KMS-11 (cell line): ENCODE measurements at regions not wholly inside any gene's neighbourhood (a gene's known extent, or its start where the extent isn't known, plus 50 kb on each side); places are given as distances from the start of the nearest gene placed in this dataset.

Experiments
- H2AFZ ChIP-seq: fragments of 200-600 bp; sonication (generic); 2 replicates; pipeline ENCODE4 v1.6.1; 2016; ENCODE audit warnings: antibody characterized with exemption, mixed run types, low read depth
- H3K27ac ChIP-seq: fragments of 200-600 bp; sonication (generic); 2 replicates; pipeline ENCODE4 v1.6.1; 2016; ENCODE audit warnings: mild to moderate bottlenecking, mixed run types
- H3K27me3 ChIP-seq: fragments of 200-600 bp; sonication (generic); 2 replicates; pipeline ENCODE4 v1.6.1; 2017; ENCODE audit warnings: mild to moderate bottlenecking, low read depth, mixed run types, moderate library complexity; ENCODE audit not compliant: insufficient read depth
- H3K36me3 ChIP-seq: fragments of 200-600 bp; sonication (generic); 2 replicates; pipeline ENCODE4 v1.6.1; 2017; ENCODE audit warnings: mild to moderate bottlenecking, mixed run types; ENCODE audit not compliant: insufficient read depth
- H3K4me1 ChIP-seq: fragments of 200-600 bp; sonication (generic); 2 replicates; pipeline ENCODE4 v1.6.1; 2016; ENCODE audit warnings: mild to moderate bottlenecking, low read depth, mixed run types; ENCODE audit not compliant: poor library complexity, severe bottlenecking
- H3K4me2 ChIP-seq: fragments of 200-600 bp; sonication (generic); 2 replicates; pipeline ENCODE4 v1.7.0; 2016; ENCODE audit warnings: mild to moderate bottlenecking, mixed run types
- H3K4me3 ChIP-seq: fragments of 200-600 bp; sonication (generic); IDR thresholded peaks from 2 replicates; pipeline ENCODE4 v1.6.1; 2017; ENCODE audit warnings: low read depth, low read length, mixed read lengths; ENCODE audit not compliant: insufficient read depth
- H3K79me2 ChIP-seq: fragments of 200-600 bp; sonication (generic); 2 replicates; pipeline ENCODE4 v1.6.1; 2016; ENCODE audit warnings: low read depth, mixed run types; ENCODE audit not compliant: insufficient read depth
- H3K9ac ChIP-seq: fragments of 200-600 bp; sonication (generic); 2 replicates; pipeline ENCODE4 v1.6.1; 2016; ENCODE audit warnings: mild to moderate bottlenecking, mixed run types
- H4K20me1 ChIP-seq: fragments of 200-600 bp; sonication (generic); 2 replicates; pipeline ENCODE4 v1.6.1; 2016; ENCODE audit warnings: mild to moderate bottlenecking, mixed run types; ENCODE audit not compliant: insufficient read depth
- CTCF ChIP-seq: fragments of 200-600 bp; sonication (generic); conservative IDR thresholded peaks from 2 replicates; pipeline ENCODE4 v1.6.1; 2017; ENCODE audit warnings: low read depth, mild to moderate bottlenecking, antibody characterized with exemption, low read length, moderate library complexity, mixed read lengths

GRCh38 chr1:38662126-38662525, 197.4 kb downstream of the RRAGC start:
- no peak overlapping the region for H2AFZ ChIP-seq
- no peaks in the 10 kb centered on the region for H3K27me3 ChIP-seq
- H3K4me2 ChIP-seq = no peak overlapping the region
- H3K4me3 ChIP-seq = no peak overlapping the region
- H3K36me3 ChIP-seq = no peaks in the 10 kb centered on the region
- H3K27ac ChIP-seq = no peak overlapping the region
- H3K79me2 ChIP-seq = no peaks in the 10 kb centered on the region
- H4K20me1 ChIP-seq = no peaks in the 10 kb centered on the region
- H3K9ac ChIP-seq = no peak overlapping the region
- H3K4me1 ChIP-seq = no peaks in the 10 kb centered on the region
- TF ChIP-seq CTCF = no peak

- H3K27me3 ChIP-seq = no peaks in the 10 kb centered on the region
- no peaks in the 10 kb centered on the region for H3K36me3 ChIP-seq
- H2AFZ ChIP-seq = no peak overlapping the region
- no peaks in the 10 kb centered on the region for H4K20me1 ChIP-seq
- H3K79me2 ChIP-seq = no peaks in the 10 kb centered on the region
- no peak overlapping the region for H3K4me2 ChIP-seq
- no peak overlapping the region for H3K27ac ChIP-seq
- H3K4me1 ChIP-seq = no peaks in the 10 kb centered on the region
- no peak overlapping the region for H3K4me3 ChIP-seq
- TF ChIP-seq CTCF = no peak
- H3K9ac ChIP-seq = no peak overlapping the region
Measured at GRCh38 chr1:38658883-38659282, 200.7 kb downstream of the RRAGC start.

- TF ChIP-seq CTCF = no peak
- Histone ChIP-seq H3K4me1 (no peaks in the 10 kb centered on the region), H2AFZ (no peak overlapping the region), H4K20me1 (no peaks in the 10 kb centered on the region), H3K27ac (no peak overlapping the region), H3K36me3 (no peaks in the 10 kb centered on the region), H3K79me2 (no peaks in the 10 kb centered on the region), H3K9ac (no peak overlapping the region), H3K27me3 (no peaks in the 10 kb centered on the region), H3K4me3 (no peak overlapping the region), H3K4me2 (no peak overlapping the region)
Measured at GRCh38 chr1:38657873-38658272, 201.7 kb downstream of the RRAGC start.

- no peaks in the 10 kb centered on the region for H3K27me3 ChIP-seq
- no peaks in the 10 kb centered on the region for H3K79me2 ChIP-seq
- no peak overlapping the region for H3K4me2 ChIP-seq
- no peaks in the 10 kb centered on the region for H3K36me3 ChIP-seq
- no peak overlapping the region for H3K27ac ChIP-seq
- H3K4me1 ChIP-seq = no peaks in the 10 kb centered on the region
- no peaks in the 10 kb centered on the region for H4K20me1 ChIP-seq
- no peak overlapping the region for H2AFZ ChIP-seq
- TF ChIP-seq CTCF = no peak
- H3K9ac ChIP-seq = no peak overlapping the region
- no peak overlapping the region for H3K4me3 ChIP-seq
Measured at GRCh38 chr1:38657207-38657840, 202.2 kb downstream of the RRAGC start.
